ENCODE measurements at regions not wholly inside any gene's neighbourhood (a gene's known extent, or its start where the extent isn't known, plus 50 kb on each side); places are given as distances from the start of the nearest gene placed in this dataset.
"Not testable (repeated sequence)": the region's sequence is repeated elsewhere in the genome, so short reads cannot be mapped to it uniquely, and the experiment has no call there.

- not testable (repeated sequence) for TF ChIP-seq MAX (IDR thresholded peaks at IDR 0.05); CTCF (IDR thresholded peaks at IDR 0.05; ENCODE audit: low read depth, low read length, missing input control); ZBTB33 (IDR thresholded peaks at IDR 0.05); YY1 (IDR thresholded peaks at IDR 0.05); GABPA (IDR thresholded peaks at IDR 0.05 in 1 of 2, conservative IDR thresholded peaks at IDR 0.05 in 1 of 2); REST (IDR thresholded peaks at IDR 0.05); TAF1 (conservative IDR thresholded peaks at IDR 0.05); ATF3 (IDR thresholded peaks at IDR 0.05); RXRA (IDR thresholded peaks at IDR 0.05); EGR1 (IDR thresholded peaks at IDR 0.05; ENCODE audit: low read depth in 2 of 2); RAD21 (IDR thresholded peaks at IDR 0.05); JUND (IDR thresholded peaks at IDR 0.05); FOXA2 (IDR thresholded peaks at IDR 0.05); NR2F2 (IDR thresholded peaks at IDR 0.05)
These were observed 67.0 kb upstream of the ARL15 start for GRCh38 chr5:54377339-54377738.
